Amygdala (tissue), 56 donors: ENCODE measurements at regions not wholly inside any gene's neighbourhood (a gene's known extent, or its start where the extent isn't known, plus 50 kb on each side); places are given as distances from the start of the nearest gene placed in this dataset.
A peak's percentile ranks its signal among the peaks of the same experiment; 100 is the strongest.

Source experiments
- DNase-seq, 56 donors: peaks; one replicate each; lab custom pipeline; 2025; lab: John Stamatoyannopoulos, UW

- no peak for DNase-seq
These were observed 115.6 kb upstream of the NMNAT3 start for GRCh38 chr3:139793408-139793807.

- no peak for DNase-seq
These were observed 102.8 kb upstream of the NMNAT3 start for GRCh38 chr3:139780593-139780992.

- no peak for DNase-seq
These were observed 101.0 kb upstream of the NMNAT3 start for GRCh38 chr3:139778682-139779233.

GRCh38 chr3:139774560-139775302 lies 97.0 kb upstream of the NMNAT3 start:
- peak in 2 of 56 donors; percentile 1 to 2 for DNase-seq

GRCh38 chr3:139772539-139773500 lies 95.0 kb upstream of the NMNAT3 start:
- no peak for DNase-seq

GRCh38 chr3:139771331-139771730 lies 93.6 kb upstream of the NMNAT3 start:
- DNase-seq, result no peak

GRCh38 chr3:139770577-139770976 lies 92.8 kb upstream of the NMNAT3 start:
- DNase-seq, result no peak

- DNase-seq, result no peak
These were observed 92.0 kb upstream of the NMNAT3 start for GRCh38 chr3:139769796-139770195.

- no peak for DNase-seq
These were observed 87.2 kb upstream of the NMNAT3 start for GRCh38 chr3:139764936-139765335.

- DNase-seq, result no peak
These were observed 86.5 kb upstream of the NMNAT3 start for GRCh38 chr3:139764069-139764905.

- DNase-seq, result no peak
These were observed 84.5 kb upstream of the NMNAT3 start for GRCh38 chr3:139762302-139762701.

- no peak for DNase-seq
These were observed 81.7 kb upstream of the NMNAT3 start for GRCh38 chr3:139759470-139759869.

GRCh38 chr3:139758654-139759291 lies 81.0 kb upstream of the NMNAT3 start:
- DNase-seq, result no peak

GRCh38 chr3:139757448-139758030 lies 79.8 kb upstream of the NMNAT3 start:
- no peak for DNase-seq

- no peak for DNase-seq
These were observed 78.8 kb upstream of the NMNAT3 start for GRCh38 chr3:139756529-139757103.

- DNase-seq, result no peak
These were observed 77.8 kb upstream of the NMNAT3 start for GRCh38 chr3:139755551-139755950.

GRCh38 chr3:139751789-139752188 lies 74.0 kb upstream of the NMNAT3 start:
- no peak for DNase-seq

GRCh38 chr3:139746481-139746880 lies 68.7 kb upstream of the NMNAT3 start:
- DNase-seq, result no peak

- DNase-seq, result no peak
These were observed 68.1 kb upstream of the NMNAT3 start for GRCh38 chr3:139745831-139746230.
